GM23338 (cell line): ENCODE measurements at regions not wholly inside any gene's neighbourhood (a gene's known extent, or its start where the extent isn't known, plus 50 kb on each side); places are given as distances from the start of the nearest gene placed in this dataset.
A peak's percentile ranks its signal among the peaks of the same experiment; 100 is the strongest.

Experiments used
- ATAC-seq: fragments of 200-7000 bp; cut with Tn5 transposase; 3 replicates; pipeline ENCODE4 v1.9.1; 2020
- DNase-seq: peaks from one replicate; pipeline ENCODE4 v3.0.0-alpha.2; 2015; ENCODE audit warnings: low spot score
- H2AFZ ChIP-seq: fragments of 200-600 bp; sonication (generic); 2 replicates; pipeline ENCODE4 v1.8.0; 2016; ENCODE audit warnings: antibody characterized with exemption, mild to moderate bottlenecking, moderate library complexity
- H3F3A ChIP-seq: fragments of 200-600 bp; sonication (generic); replicated peaks from 2 replicates; pipeline ENCODE4 v1.8.0; 2017; ENCODE audit warnings: antibody characterized with exemption, mixed run types, low read depth
- H3K27ac ChIP-seq: fragments of 200-600 bp; sonication (generic); 2 replicates; pipeline ENCODE4 v1.6.1; 2016; ENCODE audit warnings: low read depth
- H3K27me3 ChIP-seq: fragments of 200-600 bp; sonication (generic); 2 replicates; pipeline ENCODE4 v1.8.0; 2016; ENCODE audit warnings: mild to moderate bottlenecking, mixed run types, moderate library complexity; ENCODE audit not compliant: insufficient read depth
- H3K36me3 ChIP-seq: fragments of 200-600 bp; sonication (generic); 2 replicates; pipeline ENCODE4 v1.8.0; 2016; ENCODE audit warnings: mild to moderate bottlenecking; ENCODE audit not compliant: insufficient read depth
- H3K4me1 ChIP-seq: fragments of 200-600 bp; sonication (generic); 2 replicates; pipeline ENCODE4 v1.8.0; 2016; ENCODE audit warnings: mild to moderate bottlenecking, moderate library complexity; ENCODE audit not compliant: insufficient read depth
- H3K4me2 ChIP-seq: fragments of 200-600 bp; sonication (generic); 2 replicates; pipeline ENCODE4 v1.7.1; 2017; ENCODE audit warnings: mixed run types
- H3K4me3 ChIP-seq: fragments of 200-600 bp; sonication (generic); 2 replicates; pipeline ENCODE4 v1.6.1; 2016; ENCODE audit warnings: mixed run types
- H3K79me2 ChIP-seq: fragments of 200-600 bp; sonication (generic); replicated peaks from 2 replicates; pipeline ENCODE4 v1.8.0; 2017; ENCODE audit warnings: mild to moderate bottlenecking; ENCODE audit not compliant: insufficient read depth
- H3K9me2 ChIP-seq: fragments of 200-600 bp; sonication (generic); 2 replicates; pipeline ENCODE4 v1.8.0; 2017; ENCODE audit not compliant: insufficient read depth
- H4K20me1 ChIP-seq: fragments of 200-600 bp; sonication (generic); replicated peaks from 2 replicates; pipeline ENCODE4 v1.8.0; 2017; ENCODE audit warnings: mild to moderate bottlenecking; ENCODE audit not compliant: insufficient read depth
- H3K27ac Mint-ChIP-seq: 2 replicates; pipeline ENCODE4 v1.8.0; 2020; ENCODE audit warnings: inconsistent platforms, mild to moderate bottlenecking, moderate library complexity, mixed read lengths
- H3K27me3 Mint-ChIP-seq: 3 replicates; pipeline ENCODE4 v1.8.0; 2022; ENCODE audit warnings: low read depth, mild to moderate bottlenecking, moderate library complexity, mixed read lengths, inconsistent platforms; ENCODE audit not compliant: insufficient read depth, poor library complexity
- H3K36me3 Mint-ChIP-seq: 3 replicates; pipeline ENCODE4 v1.8.0; 2021; ENCODE audit warnings: low read depth, mild to moderate bottlenecking, inconsistent platforms, moderate library complexity, mixed read lengths
- H3K4me1 Mint-ChIP-seq: 3 replicates; pipeline ENCODE4 v1.8.0; 2020; ENCODE audit warnings: mild to moderate bottlenecking, inconsistent platforms, mixed read lengths
- H3K4me3 Mint-ChIP-seq: 3 replicates; pipeline ENCODE4 v1.8.0; 2021; ENCODE audit warnings: moderate library complexity, mild to moderate bottlenecking, inconsistent platforms, mixed read lengths
- H3K9me3 Mint-ChIP-seq: 3 replicates; pipeline ENCODE4 v1.8.0; 2020; ENCODE audit warnings: moderate library complexity, mild to moderate bottlenecking, inconsistent platforms, mixed read lengths
- CREB1 ChIP-seq: fragments of 250-450 bp; sonication (Bioruptor Pico); IDR thresholded peaks from 2 replicates; pipeline ENCODE4 v1.5.0; 2020; ENCODE audit warnings: low read depth, mild to moderate bottlenecking, moderate library complexity
- EZH2 ChIP-seq: fragments of 200-600 bp; sonication (generic); IDR thresholded peaks from one replicate; pipeline ENCODE4 v1.8.0; 2017; ENCODE audit warnings: antibody characterized with exemption, mild to moderate bottlenecking, low read depth; ENCODE audit not compliant: unreplicated experiment
- EZH2phosphoT487 ChIP-seq: fragments of 200-600 bp; sonication (generic); IDR thresholded peaks from one replicate; pipeline ENCODE4 v1.8.1; 2018; ENCODE audit warnings: antibody characterized with exemption; ENCODE audit not compliant: unreplicated experiment
- JUNB ChIP-seq: IDR thresholded peaks from one replicate; pipeline ENCODE4 v1.6.1; 2016; ENCODE audit warnings: antibody characterized with exemption; ENCODE audit not compliant: unreplicated experiment
- NANOG ChIP-seq: IDR thresholded peaks from 2 replicates; pipeline ENCODE4 v1.6.1; 2016; ENCODE audit warnings: antibody characterized with exemption, borderline replicate concordance
- POLR2AphosphoS5 ChIP-seq: IDR thresholded peaks from 2 replicates; pipeline ENCODE4 v1.6.1; 2016; ENCODE audit warnings: antibody characterized with exemption, low read depth
- STAT1 ChIP-seq: IDR thresholded peaks from one replicate; pipeline ENCODE4 v1.6.1; 2016; ENCODE audit warnings: antibody characterized with exemption; ENCODE audit not compliant: unreplicated experiment
- ZNF114 ChIP-seq: fragments of 250-450 bp; sonication (Bioruptor Pico); IDR thresholded peaks from 2 replicates; pipeline ENCODE4 v1.5.0; 2020; ENCODE audit warnings: mild to moderate bottlenecking, moderate library complexity
- ZNF331 ChIP-seq: fragments of 250-450 bp; sonication (Bioruptor Pico); IDR thresholded peaks from 2 replicates; pipeline ENCODE4 v1.5.0; 2020; ENCODE audit warnings: low read depth, mild to moderate bottlenecking, moderate library complexity
- TF ChIP-seq, protein P1 (sequence below): IDR thresholded peaks from 2 replicates; pipeline ENCODE4 v1.6.1; 2016; ENCODE audit warnings: antibody characterized with exemption
- TF ChIP-seq, protein P2 (sequence below), 2 experiments: fragments of 200-600 bp in 1 of 2; sonication (generic) in 1 of 2; conservative IDR thresholded peaks; 2 replicates each; pipeline versions ENCODE4 v1.5.1 to v1.6.1; 2016 to 2017; ENCODE audit warnings: antibody characterized with exemption in 2 of 2, low read depth in 2 of 2, mild to moderate bottlenecking in 2 of 2, moderate library complexity in 1 of 2
- TF ChIP-seq, protein P3 (sequence below): fragments of 250-450 bp; sonication (Bioruptor Pico); IDR thresholded peaks from 2 replicates; pipeline ENCODE4 v1.5.0; 2020; ENCODE audit warnings: mild to moderate bottlenecking, moderate library complexity

DNA sequence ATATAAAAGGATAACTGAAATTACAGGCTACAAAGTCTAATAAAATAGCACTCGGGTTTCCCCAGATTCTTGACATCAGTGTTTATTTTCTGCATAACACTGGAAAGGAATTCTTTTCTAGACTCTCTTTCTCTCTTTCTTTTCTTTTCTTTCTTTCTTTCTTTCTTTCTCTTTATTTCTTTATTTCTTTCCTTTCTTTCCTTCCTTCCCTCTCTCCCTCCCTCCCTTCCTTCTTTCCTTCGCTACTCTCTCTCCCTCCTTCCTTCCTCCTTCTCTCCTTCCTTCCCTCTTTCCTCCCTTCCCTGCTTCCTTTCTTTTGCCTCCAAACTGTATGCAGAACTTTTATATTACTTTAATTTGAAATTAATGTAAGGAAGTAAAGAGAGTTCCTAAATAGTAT is 64.5 kb upstream of the GPR45 start:
- DNase-seq (no peak), ATAC-seq (no peak)
- H3K4me2 ChIP-seq, result no peak overlapping the region
- H3K27ac ChIP-seq, result no peak overlapping the region
- Mint-ChIP-seq H3K4me3 (no peak overlapping the region), H3K36me3 (peaks cover 5% of the 10 kb centered on the region; the same call in 1 of the 3 replicates), H3K27ac (no peak overlapping the region), H3K4me1 (peaks cover 13% of the 10 kb centered on the region; the same call in 2 of the 3 replicates), H3K9me3 (peaks cover 5% of the 10 kb centered on the region; the same call in 2 of the 3 replicates), H3K27me3 (peaks cover 9% of the 10 kb centered on the region)
- TF ChIP-seq STAT1, result no peak
- no peak for TF ChIP-seq EZH2
- TF ChIP-seq CREB1, result no peak
- H4K20me1 ChIP-seq, result no peaks in the 10 kb centered on the region
- H3K36me3 ChIP-seq, result no peaks in the 10 kb centered on the region
- H3K4me1 ChIP-seq, result peaks cover 22% of the 10 kb centered on the region
- H3K27me3 ChIP-seq, result peaks cover 13% of the 10 kb centered on the region
- no peak overlapping the region for H3K4me3 ChIP-seq
- no peaks in the 10 kb centered on the region for H3K79me2 ChIP-seq
- no peaks in the 10 kb centered on the region for H3F3A ChIP-seq
- no peak overlapping the region for H2AFZ ChIP-seq
- no peaks in the 10 kb centered on the region for H3K9me2 ChIP-seq

DNA sequence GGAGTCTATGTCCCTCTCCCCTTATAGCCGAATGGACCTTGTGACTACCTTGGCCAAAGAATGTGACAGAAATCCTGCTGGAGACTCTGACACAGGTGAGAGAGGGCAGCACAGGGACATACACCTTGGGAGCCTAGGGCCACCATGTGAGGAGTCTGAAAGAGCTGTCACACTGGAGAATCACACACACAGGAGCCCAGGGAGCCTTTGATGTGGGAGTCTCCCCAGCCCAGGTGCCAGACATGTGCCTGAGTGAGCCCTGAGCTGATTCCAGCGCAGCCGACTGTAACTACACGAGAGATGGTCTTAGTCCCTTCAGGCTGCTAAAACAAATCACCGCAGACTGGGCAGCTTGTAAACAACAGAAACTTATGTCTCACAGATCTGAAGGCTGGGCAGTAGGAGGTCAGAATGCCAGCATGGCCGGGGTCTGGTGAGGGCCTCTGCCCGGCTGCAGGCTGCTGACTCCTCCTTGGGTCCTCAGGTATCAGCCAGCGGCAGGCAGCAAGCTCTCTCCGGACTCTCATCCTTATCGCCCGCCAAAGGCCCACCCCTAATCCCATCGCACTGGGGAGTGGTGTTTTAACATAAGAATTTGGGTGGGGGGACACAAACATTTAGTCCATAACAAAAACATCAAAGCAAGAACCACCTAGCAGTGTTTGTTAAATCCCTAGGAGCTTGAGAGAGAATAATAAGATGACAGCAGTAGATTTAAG is 63.8 kb upstream of the GPR45 start:
- TF ChIP-seq, protein P1, sequence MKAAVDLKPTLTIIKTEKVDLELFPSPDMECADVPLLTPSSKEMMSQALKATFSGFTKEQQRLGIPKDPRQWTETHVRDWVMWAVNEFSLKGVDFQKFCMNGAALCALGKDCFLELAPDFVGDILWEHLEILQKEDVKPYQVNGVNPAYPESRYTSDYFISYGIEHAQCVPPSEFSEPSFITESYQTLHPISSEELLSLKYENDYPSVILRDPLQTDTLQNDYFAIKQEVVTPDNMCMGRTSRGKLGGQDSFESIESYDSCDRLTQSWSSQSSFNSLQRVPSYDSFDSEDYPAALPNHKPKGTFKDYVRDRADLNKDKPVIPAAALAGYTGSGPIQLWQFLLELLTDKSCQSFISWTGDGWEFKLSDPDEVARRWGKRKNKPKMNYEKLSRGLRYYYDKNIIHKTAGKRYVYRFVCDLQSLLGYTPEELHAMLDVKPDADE, result no peak
- TF ChIP-seq EZH2, result no peak
- no peak for TF ChIP-seq POLR2AphosphoS5
- TF ChIP-seq JUNB, result no peak
- TF ChIP-seq STAT1, result no peak
- no peak for TF ChIP-seq EZH2phosphoT487
- TF ChIP-seq, protein P2, sequence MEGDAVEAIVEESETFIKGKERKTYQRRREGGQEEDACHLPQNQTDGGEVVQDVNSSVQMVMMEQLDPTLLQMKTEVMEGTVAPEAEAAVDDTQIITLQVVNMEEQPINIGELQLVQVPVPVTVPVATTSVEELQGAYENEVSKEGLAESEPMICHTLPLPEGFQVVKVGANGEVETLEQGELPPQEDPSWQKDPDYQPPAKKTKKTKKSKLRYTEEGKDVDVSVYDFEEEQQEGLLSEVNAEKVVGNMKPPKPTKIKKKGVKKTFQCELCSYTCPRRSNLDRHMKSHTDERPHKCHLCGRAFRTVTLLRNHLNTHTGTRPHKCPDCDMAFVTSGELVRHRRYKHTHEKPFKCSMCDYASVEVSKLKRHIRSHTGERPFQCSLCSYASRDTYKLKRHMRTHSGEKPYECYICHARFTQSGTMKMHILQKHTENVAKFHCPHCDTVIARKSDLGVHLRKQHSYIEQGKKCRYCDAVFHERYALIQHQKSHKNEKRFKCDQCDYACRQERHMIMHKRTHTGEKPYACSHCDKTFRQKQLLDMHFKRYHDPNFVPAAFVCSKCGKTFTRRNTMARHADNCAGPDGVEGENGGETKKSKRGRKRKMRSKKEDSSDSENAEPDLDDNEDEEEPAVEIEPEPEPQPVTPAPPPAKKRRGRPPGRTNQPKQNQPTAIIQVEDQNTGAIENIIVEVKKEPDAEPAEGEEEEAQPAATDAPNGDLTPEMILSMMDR (conservative IDR thresholded peaks at IDR 0.05; ENCODE audit: low read depth in 2 of 2), result no peak
- no peak for TF ChIP-seq CREB1
- TF ChIP-seq NANOG, result no peak; the same call in 1 of the 2 replicates
- TF ChIP-seq, protein P3, sequence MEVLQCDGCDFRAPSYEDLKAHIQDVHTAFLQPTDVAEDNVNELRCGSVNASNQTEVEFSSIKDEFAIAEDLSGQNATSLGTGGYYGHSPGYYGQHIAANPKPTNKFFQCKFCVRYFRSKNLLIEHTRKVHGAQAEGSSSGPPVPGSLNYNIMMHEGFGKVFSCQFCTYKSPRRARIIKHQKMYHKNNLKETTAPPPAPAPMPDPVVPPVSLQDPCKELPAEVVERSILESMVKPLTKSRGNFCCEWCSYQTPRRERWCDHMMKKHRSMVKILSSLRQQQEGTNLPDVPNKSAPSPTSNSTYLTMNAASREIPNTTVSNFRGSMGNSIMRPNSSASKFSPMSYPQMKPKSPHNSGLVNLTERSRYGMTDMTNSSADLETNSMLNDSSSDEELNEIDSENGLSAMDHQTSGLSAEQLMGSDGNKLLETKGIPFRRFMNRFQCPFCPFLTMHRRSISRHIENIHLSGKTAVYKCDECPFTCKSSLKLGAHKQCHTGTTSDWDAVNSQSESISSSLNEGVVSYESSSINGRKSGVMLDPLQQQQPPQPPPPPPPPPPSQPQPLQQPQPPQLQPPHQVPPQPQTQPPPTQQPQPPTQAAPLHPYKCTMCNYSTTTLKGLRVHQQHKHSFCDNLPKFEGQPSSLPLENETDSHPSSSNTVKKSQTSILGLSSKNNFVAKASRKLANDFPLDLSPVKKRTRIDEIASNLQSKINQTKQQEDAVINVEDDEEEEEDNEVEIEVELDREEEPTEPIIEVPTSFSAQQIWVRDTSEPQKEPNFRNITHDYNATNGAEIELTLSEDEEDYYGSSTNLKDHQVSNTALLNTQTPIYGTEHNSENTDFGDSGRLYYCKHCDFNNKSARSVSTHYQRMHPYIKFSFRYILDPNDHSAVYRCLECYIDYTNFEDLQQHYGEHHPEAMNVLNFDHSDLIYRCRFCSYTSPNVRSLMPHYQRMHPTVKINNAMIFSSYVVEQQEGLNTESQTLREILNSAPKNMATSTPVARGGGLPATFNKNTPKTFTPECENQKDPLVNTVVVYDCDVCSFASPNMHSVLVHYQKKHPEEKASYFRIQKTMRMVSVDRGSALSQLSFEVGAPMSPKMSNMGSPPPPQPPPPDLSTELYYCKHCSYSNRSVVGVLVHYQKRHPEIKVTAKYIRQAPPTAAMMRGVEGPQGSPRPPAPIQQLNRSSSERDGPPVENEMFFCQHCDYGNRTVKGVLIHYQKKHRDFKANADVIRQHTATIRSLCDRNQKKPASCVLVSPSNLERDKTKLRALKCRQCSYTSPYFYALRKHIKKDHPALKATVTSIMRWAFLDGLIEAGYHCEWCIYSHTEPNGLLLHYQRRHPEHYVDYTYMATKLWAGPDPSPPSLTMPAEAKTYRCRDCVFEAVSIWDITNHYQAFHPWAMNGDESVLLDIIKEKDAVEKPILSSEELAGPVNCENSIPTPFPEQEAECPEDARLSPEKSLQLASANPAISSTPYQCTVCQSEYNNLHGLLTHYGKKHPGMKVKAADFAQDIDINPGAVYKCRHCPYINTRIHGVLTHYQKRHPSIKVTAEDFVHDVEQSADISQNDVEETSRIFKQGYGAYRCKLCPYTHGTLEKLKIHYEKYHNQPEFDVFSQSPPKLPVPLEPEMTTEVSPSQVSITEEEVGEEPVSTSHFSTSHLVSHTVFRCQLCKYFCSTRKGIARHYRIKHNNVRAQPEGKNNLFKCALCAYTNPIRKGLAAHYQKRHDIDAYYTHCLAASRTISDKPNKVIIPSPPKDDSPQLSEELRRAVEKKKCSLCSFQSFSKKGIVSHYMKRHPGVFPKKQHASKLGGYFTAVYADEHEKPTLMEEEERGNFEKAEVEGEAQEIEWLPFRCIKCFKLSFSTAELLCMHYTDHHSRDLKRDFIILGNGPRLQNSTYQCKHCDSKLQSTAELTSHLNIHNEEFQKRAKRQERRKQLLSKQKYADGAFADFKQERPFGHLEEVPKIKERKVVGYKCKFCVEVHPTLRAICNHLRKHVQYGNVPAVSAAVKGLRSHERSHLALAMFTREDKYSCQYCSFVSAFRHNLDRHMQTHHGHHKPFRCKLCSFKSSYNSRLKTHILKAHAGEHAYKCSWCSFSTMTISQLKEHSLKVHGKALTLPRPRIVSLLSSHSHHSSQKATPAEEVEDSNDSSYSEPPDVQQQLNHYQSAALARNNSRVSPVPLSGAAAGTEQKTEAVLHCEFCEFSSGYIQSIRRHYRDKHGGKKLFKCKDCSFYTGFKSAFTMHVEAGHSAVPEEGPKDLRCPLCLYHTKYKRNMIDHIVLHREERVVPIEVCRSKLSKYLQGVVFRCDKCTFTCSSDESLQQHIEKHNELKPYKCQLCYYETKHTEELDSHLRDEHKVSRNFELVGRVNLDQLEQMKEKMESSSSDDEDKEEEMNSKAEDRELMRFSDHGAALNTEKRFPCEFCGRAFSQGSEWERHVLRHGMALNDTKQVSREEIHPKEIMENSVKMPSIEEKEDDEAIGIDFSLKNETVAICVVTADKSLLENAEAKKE (CRISPR knock-in tag), result no peak
- TF ChIP-seq ZNF114 (CRISPR knock-in tag), result no peak
- no peak for TF ChIP-seq ZNF331 (CRISPR knock-in tag)
- H3K4me1 ChIP-seq, result peaks cover 22% of the 10 kb centered on the region
- H3K27me3 ChIP-seq, result peaks cover 13% of the 10 kb centered on the region
- peak; percentile 44 for DNase-seq
- H3K4me3 ChIP-seq, result no peak overlapping the region
- no peaks in the 10 kb centered on the region for H3F3A ChIP-seq
- peak overlapping the region; percentile 31; the same call in 1 of the 2 replicates for H3K4me2 ChIP-seq
- H3K79me2 ChIP-seq, result no peaks in the 10 kb centered on the region
- no peaks in the 10 kb centered on the region for H3K9me2 ChIP-seq
- H3K9me3 Mint-ChIP-seq, result peaks cover 5% of the 10 kb centered on the region; the same call in 2 of the 3 replicates
- H3K36me3 Mint-ChIP-seq, result peaks cover 5% of the 10 kb centered on the region; the same call in 1 of the 3 replicates
- H2AFZ ChIP-seq, result peak overlapping the region; percentile 77; the same call in 1 of the 2 replicates
- H3K36me3 ChIP-seq, result no peaks in the 10 kb centered on the region
- H3K4me1 Mint-ChIP-seq, result peaks cover 13% of the 10 kb centered on the region; the same call in 2 of the 3 replicates
- H3K4me3 Mint-ChIP-seq, result no peak overlapping the region
- no peak overlapping the region for H3K27ac ChIP-seq
- no peak overlapping the region for H3K27ac Mint-ChIP-seq
- H3K27me3 Mint-ChIP-seq, result peaks cover 9% of the 10 kb centered on the region
- peak; percentile 86 for ATAC-seq
- no peaks in the 10 kb centered on the region for H4K20me1 ChIP-seq
